Left renal pelvis (tissue), 4 donors: ENCODE measurements at regions not wholly inside any gene's neighbourhood (a gene's known extent, or its start where the extent isn't known, plus 50 kb on each side); places are given as distances from the start of the nearest gene placed in this dataset.

ENCODE experiments used
- DNase-seq, 4 donors: peaks; one replicate each; pipeline ENCODE4 v3.0.0-alpha.2; 2013; ENCODE audit warnings: low read depth in 4 of 4, low spot score in 3 of 4

DNA sequence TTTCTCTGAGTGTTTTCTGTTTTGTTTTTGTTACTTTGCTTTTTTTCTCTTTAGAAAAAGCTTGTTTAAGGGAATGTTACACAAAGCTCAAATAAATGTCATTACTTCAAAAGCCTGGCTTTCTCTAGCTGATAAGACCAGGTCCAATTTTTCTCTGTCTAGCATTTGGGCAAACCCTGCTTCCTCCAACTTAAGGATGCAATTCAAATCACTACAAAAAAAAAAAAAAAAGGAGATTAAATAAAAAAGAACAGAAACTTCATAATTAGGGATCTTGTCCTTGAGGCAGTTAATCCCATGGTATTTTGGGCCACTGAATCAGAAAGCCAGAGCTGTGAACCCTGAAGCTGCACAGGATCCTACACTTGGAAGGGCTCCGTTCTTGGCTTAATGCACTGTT is 480.8 kb upstream of the KIRREL3 start:
- no peak for DNase-seq

DNA sequence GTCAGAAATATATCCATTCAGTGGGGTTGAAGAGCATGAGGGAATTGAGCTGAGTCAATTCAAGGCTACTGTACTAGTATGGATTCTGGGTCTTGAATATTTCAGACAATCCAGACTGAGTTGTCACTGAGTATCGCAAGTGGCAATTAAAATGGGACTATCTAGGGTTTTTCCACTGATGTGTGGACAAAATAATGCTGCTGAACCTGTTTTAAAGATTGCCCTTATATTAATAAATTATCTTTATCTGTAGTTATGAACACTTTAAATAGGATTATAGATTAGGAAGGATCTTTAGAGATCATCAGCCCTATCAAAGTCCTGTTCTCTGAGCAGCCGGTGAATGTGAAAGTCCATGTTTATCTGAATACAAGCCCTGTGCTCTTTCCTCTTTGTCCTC is 478.3 kb upstream of the KIRREL3 start:
- DNase-seq: no peak

DNA sequence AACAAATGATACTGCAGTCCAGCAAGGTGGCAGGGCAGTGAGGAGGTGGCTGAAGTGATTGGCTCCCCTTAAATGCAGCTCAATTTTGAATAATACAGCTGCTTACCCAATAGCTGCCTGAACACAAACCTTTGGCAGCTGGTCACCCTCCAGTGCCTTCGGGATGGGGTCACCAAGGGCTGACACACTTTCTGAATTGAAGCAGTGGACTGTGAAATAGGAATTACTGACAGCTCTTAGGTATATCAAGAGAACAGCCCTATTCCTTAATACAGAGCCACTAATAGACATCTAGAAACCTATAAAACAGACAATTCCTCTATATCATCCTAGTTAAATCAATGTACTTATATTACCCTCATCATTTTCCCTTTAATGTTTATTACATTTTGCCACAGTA is 474.2 kb upstream of the KIRREL3 start:
- DNase-seq: no peak

DNA sequence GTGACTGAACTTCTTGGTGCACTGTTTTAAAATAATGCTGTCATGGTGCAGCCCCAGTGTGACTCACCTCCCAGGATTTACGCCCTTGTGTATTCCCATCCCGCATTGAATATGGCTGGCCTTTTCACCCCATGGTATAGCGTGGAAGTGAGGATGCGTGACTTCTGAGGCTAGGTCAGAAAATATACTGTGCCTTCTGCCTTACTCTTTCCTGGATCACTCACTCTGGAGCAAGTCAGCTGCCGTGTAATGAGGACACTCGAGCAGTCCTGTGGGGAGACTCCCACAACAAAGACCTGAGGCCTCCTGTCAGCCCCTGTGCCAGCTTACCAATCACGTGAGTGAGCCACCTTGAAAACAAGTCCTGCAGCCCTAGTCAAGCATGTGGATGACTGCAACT is 471.9 kb upstream of the KIRREL3 start:
- no peak for DNase-seq

DNA sequence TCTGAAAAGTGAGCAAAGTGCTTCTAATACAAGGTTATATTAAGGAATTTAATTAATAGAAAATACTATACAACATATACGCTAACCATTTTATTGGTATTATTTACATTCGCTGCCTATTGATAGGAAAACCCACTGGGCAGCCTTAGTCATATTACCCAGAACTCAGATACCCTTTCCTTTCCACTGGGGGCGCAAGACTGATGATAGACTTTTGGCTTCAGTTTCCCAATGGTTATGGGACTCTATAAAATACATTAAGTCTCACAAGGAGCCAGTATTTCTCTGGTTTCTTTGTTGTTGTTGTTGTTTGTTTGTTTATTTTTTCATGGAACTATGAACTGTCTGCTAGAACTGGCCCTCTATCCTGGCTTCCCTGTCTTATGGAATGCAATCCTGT is 471.1 kb upstream of the KIRREL3 start:
- no peak for DNase-seq

DNA sequence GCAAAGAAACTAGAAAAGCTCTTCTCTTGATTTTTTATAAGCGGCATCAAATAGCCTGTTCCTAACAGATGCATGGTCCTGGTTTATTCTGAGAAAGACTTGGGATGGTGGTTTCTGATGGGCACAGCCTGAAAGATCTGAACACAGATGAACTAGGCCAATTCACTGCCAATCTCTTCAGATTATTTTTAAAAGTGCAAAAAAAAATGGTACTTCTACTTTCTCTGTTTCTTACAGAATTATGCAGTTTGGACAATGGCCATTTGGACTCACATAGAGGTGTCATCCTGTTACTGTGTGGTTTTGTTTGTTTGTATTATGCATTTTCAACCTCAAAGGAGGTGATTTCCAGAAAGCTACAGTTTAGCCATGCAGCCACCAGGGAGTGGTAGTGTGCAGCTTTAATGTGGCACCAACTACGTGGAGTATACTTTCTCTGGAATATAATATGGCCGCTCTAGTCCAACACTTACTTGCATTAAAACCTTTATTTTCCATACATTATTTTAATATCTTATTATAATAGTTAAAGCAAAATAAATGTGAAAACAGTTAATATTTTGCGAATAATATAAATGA is 469.8 kb upstream of the KIRREL3 start:
- DNase-seq: no peak

DNA sequence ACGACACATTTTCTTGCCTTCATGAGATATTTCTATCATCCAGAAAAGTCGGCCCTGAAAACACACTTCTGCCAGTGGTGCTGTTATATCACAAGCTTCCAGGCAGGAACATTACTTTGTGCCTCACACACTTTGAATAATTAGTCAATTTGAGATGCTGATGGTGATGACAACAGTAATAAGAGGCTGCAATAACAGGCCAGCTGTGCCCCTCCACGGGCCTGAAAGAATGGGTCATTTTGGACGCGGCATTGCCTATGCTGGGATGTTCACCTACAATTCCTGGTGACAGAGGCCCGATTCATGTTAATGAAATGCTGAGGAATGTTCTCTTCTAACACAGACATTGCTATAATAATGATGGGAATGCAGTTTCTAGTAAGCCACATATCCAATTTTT is 463.8 kb upstream of the KIRREL3 start:
- DNase-seq: no peak

DNA sequence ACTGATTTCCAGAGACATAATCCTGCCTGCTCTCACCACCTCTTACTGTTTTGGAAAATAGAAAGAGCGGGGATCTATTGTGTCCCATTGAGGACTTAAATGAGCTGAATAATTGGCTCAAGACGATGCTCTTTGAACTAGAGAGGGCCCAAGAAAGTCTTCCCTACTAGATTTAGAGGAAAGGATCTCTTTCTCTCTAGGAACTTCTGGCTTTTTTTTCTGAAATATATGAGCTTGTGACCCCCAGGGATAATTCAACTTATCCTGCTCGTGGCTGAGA is 461.4 kb upstream of the KIRREL3 start:
- no peak for DNase-seq

DNA sequence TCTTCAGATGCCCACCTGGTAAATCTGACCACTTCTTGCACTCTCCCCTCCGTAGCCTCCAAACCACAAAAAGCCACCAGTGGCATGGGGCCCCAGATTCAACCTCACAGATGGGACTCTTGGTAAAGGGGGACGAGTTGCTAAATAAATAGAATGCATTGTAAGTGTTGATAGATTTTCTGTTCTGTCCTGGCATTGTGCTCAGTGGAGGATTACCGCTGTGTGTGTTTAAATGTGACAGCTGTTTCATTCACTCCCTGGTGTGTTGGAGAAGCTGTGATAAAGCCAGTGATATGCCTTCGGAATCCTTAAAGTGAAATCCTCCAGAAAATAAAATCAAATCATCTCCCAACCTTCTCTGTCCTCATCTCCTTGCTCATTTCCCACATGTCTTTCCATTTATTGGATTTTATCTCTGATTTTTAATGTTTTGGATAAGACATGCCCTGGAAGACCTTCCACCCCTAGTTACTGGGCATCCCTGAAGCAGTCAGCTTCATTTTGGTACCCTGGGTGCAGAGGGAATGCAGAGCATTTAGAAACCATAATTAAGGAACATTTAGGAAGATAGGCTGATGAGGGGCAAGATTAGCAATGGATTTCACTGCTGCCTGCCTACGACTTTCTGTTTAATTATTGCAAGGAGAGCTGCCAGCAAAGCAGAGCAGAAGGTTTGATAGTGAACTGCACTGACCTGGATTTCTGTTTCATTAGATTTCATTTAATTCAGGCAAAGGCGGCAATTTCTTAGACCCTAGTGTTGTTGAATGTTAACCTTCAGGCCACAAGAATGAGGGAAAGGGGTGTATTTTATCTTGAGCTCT is 460.9 kb upstream of the KIRREL3 start:
- DNase-seq: no peak

DNA sequence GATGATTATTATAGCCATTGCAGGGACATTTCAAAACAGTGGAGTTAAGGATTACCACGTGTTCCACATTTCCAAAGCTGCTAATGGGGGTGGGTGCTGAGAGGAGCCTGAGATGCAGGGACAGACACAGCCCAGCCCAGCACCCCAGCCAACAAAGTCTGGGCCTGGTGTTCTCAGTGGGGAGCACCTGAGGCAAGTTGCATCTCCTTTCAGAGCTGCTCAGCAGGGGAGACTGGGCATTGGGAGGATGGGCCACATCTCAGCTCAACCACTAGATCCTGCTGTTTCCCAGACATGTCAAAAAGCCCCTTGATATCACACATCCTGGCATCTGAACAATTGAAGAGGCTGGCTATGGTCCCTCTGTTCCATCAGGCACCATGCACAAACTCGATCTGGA is 458.0 kb upstream of the KIRREL3 start:
- DNase-seq: no peak

DNA sequence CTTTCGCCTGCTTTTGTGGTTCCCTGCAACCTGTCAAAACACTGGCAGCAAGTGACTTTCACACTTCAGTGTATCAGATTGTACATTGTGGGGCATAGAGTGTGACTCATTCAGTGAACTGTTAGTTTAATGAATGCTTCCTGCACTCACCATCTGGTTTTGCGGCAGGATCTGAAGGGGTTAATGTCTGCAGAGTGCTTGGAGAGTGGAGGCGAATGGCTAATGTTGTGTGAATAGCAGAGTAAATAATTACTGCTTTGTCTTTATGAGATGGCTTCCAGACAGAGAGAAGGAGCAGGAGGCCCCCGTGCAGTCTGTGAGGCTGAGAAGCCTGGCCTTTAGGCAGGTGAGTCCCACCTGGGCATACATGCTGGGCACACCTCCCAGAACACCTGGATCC is 454.3 kb upstream of the KIRREL3 start:
- peak in 1 of 4 donors; percentile 22 for DNase-seq

DNA sequence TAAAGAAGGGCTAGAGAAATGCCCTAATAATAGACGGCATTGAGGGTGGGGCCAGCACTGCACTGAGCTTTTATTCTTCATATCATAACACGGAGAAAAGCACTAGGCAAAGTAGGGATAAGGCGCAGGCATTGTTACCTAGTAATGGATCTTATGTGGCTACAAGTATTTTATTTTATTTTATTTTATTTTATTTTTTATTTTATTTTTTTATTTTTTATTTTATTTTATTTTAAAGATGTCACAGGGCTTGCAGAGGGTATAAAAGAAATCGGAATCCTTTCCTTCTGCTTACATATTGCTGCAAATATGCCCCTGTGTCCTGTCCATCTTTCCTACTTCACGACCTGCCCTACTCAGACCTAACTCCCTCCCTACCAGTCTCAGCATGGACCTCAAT is 452.0 kb upstream of the KIRREL3 start:
- DNase-seq: no peak

DNA sequence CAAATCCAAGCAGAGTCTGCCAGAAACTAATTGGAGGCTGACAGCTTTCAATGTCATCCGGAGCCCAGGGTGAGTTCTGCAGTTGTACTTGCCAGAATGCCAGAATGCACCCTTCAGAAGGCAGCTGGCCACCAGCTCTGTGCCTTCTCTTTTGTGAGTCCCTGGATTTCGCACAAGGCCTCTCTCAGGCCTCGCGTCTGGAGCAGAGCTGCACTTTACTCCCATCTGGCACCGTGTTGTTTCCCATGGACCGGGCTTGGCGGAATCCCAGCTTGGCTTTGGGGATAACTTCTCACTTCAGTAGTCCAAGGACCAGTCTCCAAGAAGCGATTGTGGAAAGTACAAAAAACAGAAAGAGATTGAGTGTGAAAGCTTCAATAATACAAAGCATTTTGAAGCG is 451.3 kb upstream of the KIRREL3 start:
- no peak for DNase-seq

DNA sequence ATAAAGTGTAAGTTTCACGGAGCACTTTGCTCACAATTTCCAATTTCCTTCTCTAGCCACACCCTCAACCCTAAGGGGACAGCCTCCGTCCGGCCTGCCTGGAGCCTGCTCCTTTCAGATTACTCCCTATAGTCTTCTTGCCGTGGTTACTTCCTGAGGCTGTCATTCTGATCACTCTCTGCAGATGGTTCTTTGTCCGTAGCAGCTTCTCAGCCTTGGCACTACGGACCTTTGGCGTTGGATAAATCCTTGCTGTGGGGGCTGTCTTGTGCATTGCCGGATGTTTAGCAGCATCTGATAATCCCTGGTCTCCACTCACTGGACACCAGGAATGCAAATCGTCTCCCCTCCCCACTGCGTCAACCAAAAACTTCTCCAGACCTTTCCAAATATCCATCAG is 447.5 kb upstream of the KIRREL3 start:
- DNase-seq: no peak

DNA sequence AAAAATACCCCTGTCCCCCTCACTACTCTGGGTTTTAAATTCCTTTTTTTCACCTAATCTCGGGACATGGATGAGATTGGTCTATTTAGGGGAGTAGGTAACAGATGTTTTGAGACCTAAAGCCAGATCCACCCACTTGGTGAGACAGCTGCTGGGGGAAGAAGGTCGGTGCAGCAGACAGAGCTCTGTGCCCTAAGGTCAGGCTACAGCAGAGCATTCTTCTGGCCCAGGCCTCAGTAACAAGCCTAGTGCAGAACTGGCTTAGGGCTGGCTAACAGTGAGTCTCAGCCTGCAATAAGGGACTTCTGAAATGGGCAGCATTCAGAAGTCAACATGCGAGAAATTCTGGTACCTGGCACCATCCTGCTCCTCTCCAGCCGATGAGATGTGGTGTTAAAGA is 444.9 kb upstream of the KIRREL3 start:
- DNase-seq: no peak

DNA sequence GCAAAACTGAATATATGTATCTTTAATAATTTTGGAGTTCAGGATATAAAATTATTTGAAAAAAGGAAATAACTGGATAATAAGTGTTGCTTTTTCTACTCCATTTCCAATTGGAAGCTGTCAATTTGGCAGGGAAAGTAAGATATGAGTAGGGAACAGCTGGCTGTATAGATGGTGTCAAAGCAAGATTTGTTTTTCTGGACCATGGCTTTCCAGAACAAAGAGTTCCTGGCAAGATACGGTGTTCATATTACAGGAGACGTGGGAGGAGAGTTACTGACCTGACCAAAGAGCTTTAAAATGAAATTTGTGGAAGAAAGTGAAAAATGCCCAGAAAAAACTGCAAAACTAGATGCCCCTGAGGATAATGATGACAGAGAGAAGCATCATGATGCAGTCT is 442.7 kb upstream of the KIRREL3 start:
- no peak for DNase-seq

DNA sequence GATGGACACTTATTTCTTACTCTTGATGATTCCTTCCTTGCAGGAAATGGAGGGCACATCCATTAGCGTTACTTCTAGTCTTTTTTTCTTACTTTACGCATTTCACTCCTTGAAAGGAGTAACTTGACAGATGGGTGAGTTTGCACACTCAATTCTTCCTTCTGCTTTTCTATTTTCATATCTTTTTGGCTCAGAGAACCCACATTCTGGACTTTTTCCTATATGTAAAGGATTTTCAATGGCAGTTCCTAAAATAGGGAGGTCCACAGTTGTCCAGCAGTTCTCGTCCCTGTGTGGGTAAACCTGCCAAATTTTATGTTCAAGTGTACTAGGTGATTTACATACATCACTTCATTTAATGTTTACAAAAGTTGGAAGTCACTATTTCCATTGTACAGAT is 440.0 kb upstream of the KIRREL3 start:
- DNase-seq: no peak

DNA sequence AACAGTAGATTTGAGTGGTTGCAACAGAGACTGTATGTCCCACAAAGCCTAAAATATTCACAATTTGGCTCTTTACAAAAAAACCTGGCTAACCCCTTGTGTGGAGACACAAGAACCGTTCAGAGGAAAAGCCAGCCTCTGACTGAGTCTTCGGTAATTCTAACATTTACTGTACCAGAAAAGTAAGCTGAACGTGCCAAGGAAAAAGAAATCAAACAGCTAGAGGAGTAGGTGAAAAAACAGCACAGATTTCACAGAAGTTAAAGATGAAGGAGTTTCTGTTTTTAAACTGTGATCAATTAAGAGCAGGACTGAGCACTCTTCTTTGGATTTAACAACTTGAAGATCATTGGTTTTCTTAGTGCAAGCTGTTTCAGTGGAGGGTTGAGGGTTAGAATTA is 424.7 kb upstream of the KIRREL3 start:
- DNase-seq: no peak

DNA sequence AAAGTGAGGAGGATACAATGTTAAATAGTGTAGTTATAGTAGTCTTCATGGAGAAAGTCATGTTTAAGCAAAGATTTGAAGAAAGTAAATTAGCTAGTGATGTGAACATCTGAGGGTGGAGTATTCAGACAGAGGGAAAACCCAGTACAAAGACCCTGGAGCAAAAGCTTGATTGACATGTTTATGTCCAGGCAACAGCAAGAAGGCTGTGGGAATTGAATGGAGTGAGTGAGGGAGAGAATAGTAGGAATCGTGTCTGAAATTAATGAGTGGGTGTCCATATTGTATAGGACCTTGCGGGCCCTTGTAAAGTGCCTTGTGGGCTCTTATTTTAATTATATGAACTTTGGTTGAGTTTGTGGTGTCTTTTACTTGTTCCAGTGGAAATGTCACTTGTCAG is 424.1 kb upstream of the KIRREL3 start:
- no peak for DNase-seq

DNA sequence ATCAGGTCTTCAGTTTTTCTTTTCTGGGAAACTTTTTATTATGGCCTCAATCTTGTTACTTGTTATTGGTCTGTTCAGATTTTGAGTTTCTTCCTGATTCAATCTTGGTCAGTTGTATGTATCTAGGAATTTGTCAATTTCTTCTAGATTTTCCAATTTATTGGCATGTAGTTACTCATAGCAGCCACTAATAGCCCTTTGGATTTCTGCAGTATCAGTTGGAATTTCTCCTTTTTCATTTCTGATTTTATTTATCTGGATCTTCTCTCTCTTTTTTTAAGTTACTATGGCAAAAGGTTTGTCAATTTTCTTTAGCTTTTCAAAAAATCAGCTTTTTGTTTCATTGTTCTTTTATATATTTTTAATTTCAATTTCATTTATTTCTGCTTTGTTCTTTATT is 419.6 kb upstream of the KIRREL3 start:
- DNase-seq: no peak

DNA sequence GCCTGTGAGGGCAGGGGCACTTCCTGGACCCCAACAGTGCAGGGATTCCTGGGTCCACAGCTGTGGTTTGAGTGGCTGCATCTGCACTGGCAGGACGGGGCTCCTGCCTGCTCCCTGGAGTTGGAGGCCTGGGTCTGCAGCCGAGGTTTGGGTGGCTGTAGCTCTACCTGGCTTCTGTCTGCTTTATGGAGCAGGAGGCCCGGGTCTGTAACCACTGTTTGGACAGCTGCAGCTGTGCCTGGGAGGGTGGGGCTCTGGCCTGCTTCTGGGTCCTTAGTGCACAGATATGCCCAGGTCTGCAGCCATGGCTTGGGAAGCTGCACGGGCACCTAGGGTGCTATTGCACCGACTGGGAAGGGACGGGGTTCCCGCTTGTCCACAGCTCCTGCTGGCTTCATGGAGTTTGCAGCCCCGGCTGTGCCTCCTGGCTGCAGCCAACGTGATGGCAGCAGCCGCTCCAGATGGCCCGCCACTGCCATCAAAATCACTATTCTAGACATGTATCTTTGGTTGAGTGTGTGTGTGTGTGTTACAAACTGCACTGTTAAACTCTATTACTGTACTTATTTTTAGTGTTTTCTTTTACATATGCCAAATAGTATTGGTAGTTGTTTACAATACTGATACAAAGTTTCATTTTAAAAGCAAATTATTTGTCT is 412.3 kb upstream of the KIRREL3 start:
- no peak for DNase-seq

DNA sequence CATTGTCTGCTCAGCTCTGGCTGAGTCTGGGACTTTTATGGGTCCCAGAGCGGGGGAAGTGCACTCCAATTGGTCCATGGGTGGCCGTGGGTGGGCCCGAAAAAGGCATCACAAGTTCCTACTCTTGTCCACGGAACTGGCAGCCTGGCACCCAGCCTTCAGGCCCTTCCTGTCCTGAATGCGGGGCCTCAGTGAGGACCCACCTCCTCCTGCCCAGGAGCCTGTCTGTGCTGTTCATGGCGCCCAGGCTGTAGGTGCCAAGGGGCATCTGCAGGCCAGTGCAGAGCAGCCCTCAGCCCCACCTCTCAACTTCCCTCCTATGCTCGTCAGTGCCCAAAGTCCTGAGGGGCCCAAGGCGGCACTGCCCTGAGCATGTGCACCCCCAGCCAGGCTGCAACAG is 411.7 kb upstream of the KIRREL3 start:
- DNase-seq: no peak
